ENCODE measurements at regions not wholly inside any gene's neighbourhood (a gene's known extent, or its start where the extent isn't known, plus 50 kb on each side); places are given as distances from the start of the nearest gene placed in this dataset.
A peak's percentile ranks its signal among the peaks of the same experiment; 100 is the strongest.

- no peak overlapping the region for H3K4me3 ChIP-seq (ENCODE audit: low read depth, low read length)
- no peak for DNase-seq (ENCODE audit: low read depth, low spot score)
- in situ Hi-C loops (cut with HindIII; ENCODE audit: low sequenced_read_pairs): no loop called here
- no peak for TF ChIP-seq CTCF (IDR thresholded peaks at IDR 0.05; ENCODE audit: low read depth, low read length)
These were observed 727.5 kb downstream of the TBC1D32 start for GRCh38 chr6:120606743-120607142.

- DNase-seq (ENCODE audit: low read depth, low spot score): peak; percentile 4
- no peak overlapping the region for H3K4me3 ChIP-seq (ENCODE audit: low read depth, low read length)
- in situ Hi-C loops (cut with HindIII; ENCODE audit: low sequenced_read_pairs): no loop called here
- no peak for TF ChIP-seq CTCF (IDR thresholded peaks at IDR 0.05; ENCODE audit: low read depth, low read length)
These were observed 729.8 kb downstream of the TBC1D32 start for GRCh38 chr6:120604510-120604909.

GRCh38 chr6:120590611-120591010 is 743.7 kb downstream of the TBC1D32 start:
- TF ChIP-seq CTCF (IDR thresholded peaks at IDR 0.05; ENCODE audit: low read depth, low read length): no peak
- in situ Hi-C loops (cut with HindIII; ENCODE audit: low sequenced_read_pairs): no loop called here
- H3K4me3 ChIP-seq (ENCODE audit: low read depth, low read length): no peak overlapping the region
- DNase-seq (ENCODE audit: low read depth, low spot score): peak; percentile 2

- DNase-seq (ENCODE audit: low read depth, low spot score): no peak
- TF ChIP-seq CTCF (IDR thresholded peaks at IDR 0.05; ENCODE audit: low read depth, low read length): no peak
- no peak overlapping the region for H3K4me3 ChIP-seq (ENCODE audit: low read depth, low read length)
- in situ Hi-C loops (cut with HindIII; ENCODE audit: low sequenced_read_pairs): no loop called here
These were observed 745.9 kb downstream of the TBC1D32 start for GRCh38 chr6:120588424-120588823.

GRCh38 chr6:120587381-120587780 is 746.9 kb downstream of the TBC1D32 start:
- no peak for DNase-seq (ENCODE audit: low read depth, low spot score)
- in situ Hi-C loops (cut with HindIII; ENCODE audit: low sequenced_read_pairs): no loop called here

GRCh38 chr6:120584111-120584760 is 750.0 kb downstream of the TBC1D32 start:
- no peak overlapping the region for H3K4me3 ChIP-seq (ENCODE audit: low read depth, low read length)
- in situ Hi-C loops (cut with HindIII; ENCODE audit: low sequenced_read_pairs): no loop called here
- no peak for TF ChIP-seq CTCF (IDR thresholded peaks at IDR 0.05; ENCODE audit: low read depth, low read length)
- no peak for DNase-seq (ENCODE audit: low read depth, low spot score)

More at GRCh38 chr6:120587381-120587780, 746.9 kb downstream of the TBC1D32 start:
- no peak overlapping the region for H3K4me3 ChIP-seq (ENCODE audit: low read depth, low read length)
- TF ChIP-seq CTCF (IDR thresholded peaks at IDR 0.05; ENCODE audit: low read depth, low read length): no peak

Measured in astrocyte of the spinal cord (primary cell).